ENCODE measurements at regions not wholly inside any gene's neighbourhood (a gene's known extent, or its start where the extent isn't known, plus 50 kb on each side); places are given as distances from the start of the nearest gene placed in this dataset.

DNA sequence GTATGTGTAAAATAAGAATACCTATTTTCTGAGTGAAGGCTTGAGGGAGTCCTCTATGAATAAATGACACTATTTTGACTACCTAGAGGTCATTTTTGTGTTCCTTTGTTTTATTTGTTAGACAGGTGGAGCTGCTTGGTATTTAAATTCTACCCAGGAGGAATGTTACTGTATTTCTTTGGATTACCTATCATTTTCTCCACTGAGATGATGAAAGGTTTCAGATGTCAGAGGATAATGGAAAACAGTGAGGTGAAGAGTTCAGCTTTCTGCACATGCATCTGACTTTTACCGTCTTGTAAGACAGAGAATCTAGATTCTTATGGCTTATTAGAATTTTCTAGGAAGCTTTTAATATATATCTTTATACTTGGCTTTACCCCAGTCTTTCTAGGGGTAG is 689.8 kb upstream of the NXPH2 start:
- H3K4me3 ChIP-seq (ENCODE audit: low read length) = no peak overlapping the region
- no peak for DNase-seq (ENCODE audit: low read depth)
- TF ChIP-seq, protein P1, sequence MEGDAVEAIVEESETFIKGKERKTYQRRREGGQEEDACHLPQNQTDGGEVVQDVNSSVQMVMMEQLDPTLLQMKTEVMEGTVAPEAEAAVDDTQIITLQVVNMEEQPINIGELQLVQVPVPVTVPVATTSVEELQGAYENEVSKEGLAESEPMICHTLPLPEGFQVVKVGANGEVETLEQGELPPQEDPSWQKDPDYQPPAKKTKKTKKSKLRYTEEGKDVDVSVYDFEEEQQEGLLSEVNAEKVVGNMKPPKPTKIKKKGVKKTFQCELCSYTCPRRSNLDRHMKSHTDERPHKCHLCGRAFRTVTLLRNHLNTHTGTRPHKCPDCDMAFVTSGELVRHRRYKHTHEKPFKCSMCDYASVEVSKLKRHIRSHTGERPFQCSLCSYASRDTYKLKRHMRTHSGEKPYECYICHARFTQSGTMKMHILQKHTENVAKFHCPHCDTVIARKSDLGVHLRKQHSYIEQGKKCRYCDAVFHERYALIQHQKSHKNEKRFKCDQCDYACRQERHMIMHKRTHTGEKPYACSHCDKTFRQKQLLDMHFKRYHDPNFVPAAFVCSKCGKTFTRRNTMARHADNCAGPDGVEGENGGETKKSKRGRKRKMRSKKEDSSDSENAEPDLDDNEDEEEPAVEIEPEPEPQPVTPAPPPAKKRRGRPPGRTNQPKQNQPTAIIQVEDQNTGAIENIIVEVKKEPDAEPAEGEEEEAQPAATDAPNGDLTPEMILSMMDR (conservative IDR thresholded peaks at IDR 0.05; ENCODE audit: low read depth, low read length) = no peak

DNA sequence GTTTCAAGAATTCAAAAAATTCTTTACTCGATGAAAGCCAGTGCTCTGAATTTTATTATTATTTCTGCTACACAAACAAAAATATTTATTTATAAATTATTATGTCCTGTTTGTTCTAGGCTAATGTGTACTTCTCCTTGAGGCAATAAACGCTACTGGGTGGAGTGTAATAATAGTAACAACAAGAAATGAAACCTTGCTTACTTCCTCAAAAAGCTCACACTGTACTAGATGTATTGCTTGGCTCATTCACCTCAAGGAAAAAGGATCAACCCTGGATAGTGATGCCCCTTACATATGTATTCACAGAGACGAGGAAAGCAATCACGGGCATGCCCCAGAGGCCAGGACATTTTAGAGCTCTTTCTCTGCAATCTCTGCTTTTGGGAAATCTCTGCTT is 685.6 kb upstream of the NXPH2 start:
- DNase-seq (ENCODE audit: low read depth) = no peak
- TF ChIP-seq, protein P1 (conservative IDR thresholded peaks at IDR 0.05; ENCODE audit: low read depth, low read length) = no peak
- H3K4me3 ChIP-seq (ENCODE audit: low read length) = no peak overlapping the region

DNA sequence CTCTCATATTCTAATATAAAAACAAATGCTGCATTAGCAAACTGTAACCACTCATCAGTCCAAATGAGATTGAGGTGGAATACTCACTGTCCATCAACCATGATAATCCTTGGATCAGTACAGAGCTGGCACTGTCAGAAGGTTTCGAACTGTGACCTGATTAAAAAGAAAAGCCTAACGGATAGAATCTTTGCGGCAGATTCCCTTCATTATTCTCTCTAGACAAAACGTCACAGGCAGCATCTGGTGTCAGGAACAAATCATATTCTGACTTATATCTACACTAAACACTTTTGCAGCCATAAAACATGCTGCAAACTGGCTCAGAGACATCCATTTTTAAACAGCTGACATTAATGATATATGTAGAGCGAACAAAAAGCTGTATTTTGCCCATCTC is 677.7 kb upstream of the NXPH2 start:
- TF ChIP-seq, protein P1 (conservative IDR thresholded peaks at IDR 0.05; ENCODE audit: low read depth, low read length) = no peak
- DNase-seq (ENCODE audit: low read depth) = no peak
- no peak overlapping the region for H3K4me3 ChIP-seq (ENCODE audit: low read length)

DNA sequence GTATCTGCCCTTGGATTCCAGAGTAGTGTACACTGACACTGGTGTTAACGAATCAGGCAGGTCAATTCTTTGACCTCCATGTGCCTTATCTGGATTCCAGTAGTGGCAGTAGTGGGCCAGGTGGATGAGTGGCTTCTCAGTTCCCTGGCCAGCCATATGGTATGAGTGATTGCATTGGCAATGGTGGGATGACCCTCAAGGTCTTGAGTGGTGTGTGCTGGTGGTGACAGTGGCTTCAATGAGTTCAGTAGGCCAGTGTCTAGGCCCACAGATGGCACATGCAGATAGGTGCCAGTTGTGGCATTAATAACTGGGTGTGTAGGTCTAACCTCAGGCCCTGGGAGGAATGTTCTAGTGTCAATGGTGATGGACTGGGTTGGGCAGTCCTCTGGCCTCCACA is 674.1 kb upstream of the NXPH2 start:
- TF ChIP-seq, protein P1 (conservative IDR thresholded peaks at IDR 0.05; ENCODE audit: low read depth, low read length) = no peak
- no peak for DNase-seq (ENCODE audit: low read depth)
- H3K4me3 ChIP-seq (ENCODE audit: low read length) = no peak overlapping the region

DNA sequence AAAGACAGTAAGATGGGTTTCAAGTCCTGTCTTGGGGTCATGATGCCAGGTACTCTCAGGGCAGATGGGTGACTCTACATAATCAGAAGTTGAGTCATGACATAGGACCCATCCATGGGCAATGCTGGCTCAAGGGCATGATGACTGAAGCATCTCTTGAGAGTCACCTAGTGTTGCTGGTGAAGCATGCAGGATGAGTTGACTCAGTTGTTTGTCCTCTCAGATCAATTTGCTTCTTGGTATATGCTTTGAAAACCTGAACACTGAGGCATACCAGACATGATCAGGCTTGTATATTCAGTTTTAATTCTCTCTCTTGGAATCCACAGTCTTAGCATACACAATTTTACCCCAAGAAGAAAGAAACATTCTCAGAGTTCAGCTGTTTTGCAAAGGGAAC is 658.9 kb upstream of the NXPH2 start:
- no peak for DNase-seq (ENCODE audit: low read depth)

DNA sequence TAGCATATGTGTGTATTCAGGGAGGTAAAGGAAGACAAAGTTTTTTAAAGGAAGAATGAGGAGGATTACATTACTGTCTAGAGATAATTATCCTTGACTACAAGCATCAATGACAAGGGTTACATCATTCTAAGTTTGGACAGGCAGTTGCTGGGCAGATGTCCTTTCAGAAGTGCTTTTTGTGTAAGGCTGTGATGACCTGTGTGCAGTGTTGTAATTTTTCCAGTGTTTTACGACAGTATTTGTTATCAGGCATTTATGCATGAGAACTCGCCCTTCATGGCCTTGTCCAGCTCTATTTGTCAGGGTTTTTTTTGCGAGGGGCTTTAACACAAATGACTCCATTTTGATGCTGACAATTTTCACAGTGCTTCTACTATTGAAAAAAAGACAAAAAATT is 658.3 kb upstream of the NXPH2 start:
- H3K4me3 ChIP-seq (ENCODE audit: low read length) = no peak overlapping the region
- TF ChIP-seq, protein P1 (conservative IDR thresholded peaks at IDR 0.05; ENCODE audit: low read depth, low read length) = no peak
- DNase-seq (ENCODE audit: low read depth) = no peak

More for the DNA sequence above, 658.9 kb upstream of the NXPH2 start:
- TF ChIP-seq, protein P1 (conservative IDR thresholded peaks at IDR 0.05; ENCODE audit: low read depth, low read length) = no peak
- H3K4me3 ChIP-seq (ENCODE audit: low read length) = no peak overlapping the region

DNA sequence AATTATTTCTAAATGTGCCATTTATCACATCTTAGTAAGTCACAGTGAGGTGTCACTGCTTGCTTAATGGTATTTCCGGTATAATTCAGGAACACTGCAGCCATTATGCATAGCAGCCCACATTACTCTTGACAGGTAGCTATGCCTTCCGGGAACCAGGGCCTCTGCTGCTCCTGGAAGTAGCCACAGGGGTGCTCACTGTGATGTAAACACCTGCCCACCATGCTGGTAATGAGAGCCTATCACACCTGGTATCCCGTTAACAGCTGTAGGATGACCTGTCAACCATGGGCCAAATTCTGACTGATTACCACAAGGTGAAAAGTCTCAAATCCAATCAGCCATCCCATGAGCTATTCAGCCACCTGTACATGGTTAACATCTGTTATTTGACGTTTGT is 647.0 kb upstream of the NXPH2 start:
- DNase-seq (ENCODE audit: low read depth) = no peak
- no peak overlapping the region for H3K4me3 ChIP-seq (ENCODE audit: low read length)
- TF ChIP-seq, protein P1 (conservative IDR thresholded peaks at IDR 0.05; ENCODE audit: low read depth, low read length) = no peak

Measured in retinal pigment epithelial cell (primary cell).